Naive thymus-derived CD4-positive, alpha-beta T cell (primary cell): ENCODE measurements at regions not wholly inside any gene's neighbourhood (a gene's known extent, or its start where the extent isn't known, plus 50 kb on each side); places are given as distances from the start of the nearest gene placed in this dataset.

Source experiments
- ATAC-seq: fragments of 150-1000 bp; cut with Tn5 transposase; 2 replicates; pipeline ENCODE4 v1.10.0; 2021; ENCODE audit warnings: mild to moderate bottlenecking, moderate library complexity
- CTCF ChIA-PET: fragments of 350-600 bp; sonication (Branson Sonifier 250); formaldehyde crosslinking; loops from one replicate; lab custom pipeline; 2021; ENCODE audit warnings: antibody characterized with exemption; lab: Charles Lee
- POLR2A ChIA-PET: fragments of 350-600 bp; sonication (Branson Sonifier 250); formaldehyde crosslinking; loops from one replicate; lab custom pipeline; 2021; ENCODE audit warnings: antibody characterized with exemption, inconsistent platforms; lab: Charles Lee
- DNase-seq, 9 donors: peaks; one replicate each; pipeline versions ENCODE4 v3.0.0 to v3.0.0-alpha.2; 2020 to 2022; ENCODE audit warnings: mixed read lengths in 1 of 9
- H3K27ac ChIP-seq: one replicate; pipeline ENCODE4 v1.7.0; 2013; ENCODE audit warnings: mild to moderate bottlenecking, low read depth, low read length, moderate library complexity
- H3K27me3 ChIP-seq, 2 donors: one replicate each; pipeline ENCODE4 v1.7.0; 2013; ENCODE audit warnings: low read length in 2 of 2, mild to moderate bottlenecking in 2 of 2, moderate library complexity in 2 of 2; ENCODE audit not compliant: control insufficient read depth in 2 of 2, insufficient read depth in 2 of 2
- H3K36me3 ChIP-seq, 3 experiments: 1 replicate in 2 of 3; 2 replicates in 1 of 3; pipeline ENCODE4 v1.7.0; 2013; ENCODE audit warnings: low read length in 3 of 3, mild to moderate bottlenecking in 3 of 3, moderate library complexity in 1 of 3; ENCODE audit not compliant: insufficient read depth in 3 of 3, control insufficient read depth in 2 of 3
- H3K4me1 ChIP-seq, 2 donors: one replicate each; pipeline ENCODE4 v1.7.0; 2013; ENCODE audit warnings: low read length in 2 of 2, mild to moderate bottlenecking in 2 of 2, moderate library complexity in 1 of 2; ENCODE audit not compliant: control insufficient read depth in 2 of 2, insufficient read depth in 2 of 2
- H3K4me3 ChIP-seq: 2 replicates; pipeline ENCODE4 v1.7.0; 2013; ENCODE audit warnings: mild to moderate bottlenecking, low read length
- H3K9me3 ChIP-seq, 3 experiments: 1 replicate in 2 of 3; 2 replicates in 1 of 3; pipeline ENCODE4 v1.7.0; 2013; ENCODE audit warnings: low read length in 3 of 3; ENCODE audit not compliant: control insufficient read depth in 2 of 3
- H3K27ac Mint-ChIP-seq, 9 donors: one replicate each; pipeline ENCODE4 v1.8.0; 2020 to 2022; ENCODE audit warnings: mixed read lengths in 9 of 9, mild to moderate bottlenecking in 8 of 9, moderate library complexity in 5 of 9, inconsistent platforms in 2 of 9
- H3K27me3 Mint-ChIP-seq, 5 donors: one replicate each; pipeline ENCODE4 v1.8.0; 2021 to 2022; ENCODE audit warnings: mixed read lengths in 5 of 5, mild to moderate bottlenecking in 1 of 5
- H3K36me3 Mint-ChIP-seq, 5 donors: one replicate each; pipeline ENCODE4 v1.8.0; 2020 to 2022; ENCODE audit warnings: mixed read lengths in 5 of 5, mild to moderate bottlenecking in 3 of 5, inconsistent platforms in 1 of 5
- H3K4me1 Mint-ChIP-seq, 7 donors: one replicate each; pipeline ENCODE4 v1.8.0; 2020 to 2022; ENCODE audit warnings: mixed read lengths in 7 of 7, mild to moderate bottlenecking in 3 of 7, inconsistent platforms in 1 of 7
- H3K4me3 Mint-ChIP-seq, 10 donors: one replicate each; pipeline ENCODE4 v1.8.0; 2020 to 2022; ENCODE audit warnings: mild to moderate bottlenecking in 10 of 10, mixed read lengths in 10 of 10, moderate library complexity in 6 of 10, inconsistent platforms in 2 of 10
- H3K9me3 Mint-ChIP-seq, 11 donors: one replicate each; pipeline ENCODE4 v1.8.0; 2020 to 2022; ENCODE audit warnings: mixed read lengths in 11 of 11, mild to moderate bottlenecking in 4 of 11, inconsistent platforms in 1 of 11, moderate library complexity in 1 of 11
- intact Hi-C, 2 donors: fragments of 100-400 bp; cut with micrococcal nuclease; formaldehyde crosslinking; loops; one replicate each; pipeline ENCODE4 v1.15.1; 2023

- no peaks in the 10 kb centered on the region for H3K27me3 ChIP-seq
- DNase-seq (no peak), ATAC-seq (no peak)
- H3K36me3 ChIP-seq = no peaks in the 10 kb centered on the region
- H3K9me3 Mint-ChIP-seq = peaks cover 0 to 20% (median 3%) of the 10 kb centered on the region in 11 donors
- no peaks in the 10 kb centered on the region for H3K4me1 Mint-ChIP-seq
- H3K4me3 Mint-ChIP-seq = no peak overlapping the region
- no peaks in the 10 kb centered on the region for H3K4me1 ChIP-seq
- ChIA-PET POLR2A (no interaction called here), CTCF (no interaction called here)
- H3K27me3 Mint-ChIP-seq = no peaks in the 10 kb centered on the region
- no peaks in the 10 kb centered on the region for H3K9me3 ChIP-seq
- H3K4me3 ChIP-seq = no peak overlapping the region
- intact Hi-C loops = no loop called here
- H3K27ac ChIP-seq = no peak overlapping the region
- no peaks in the 10 kb centered on the region for H3K36me3 Mint-ChIP-seq
- no peak overlapping the region for H3K27ac Mint-ChIP-seq
Measured at GRCh38 chr6:102895683-102896082, 1502.2 kb downstream of the GRIK2 start.

GRCh38 chr6:102885165-102885564 is 1491.7 kb downstream of the GRIK2 start:
- Mint-ChIP-seq H3K36me3 (no peaks in the 10 kb centered on the region), H3K4me1 (no peaks in the 10 kb centered on the region), H3K4me3 (no peak overlapping the region), H3K27ac (no peak overlapping the region), H3K27me3 (no peaks in the 10 kb centered on the region), H3K9me3 (peaks cover 0 to 4% (median 0%) of the 10 kb centered on the region in 11 donors)
- POLR2A ChIA-PET = no interaction called here
- Histone ChIP-seq H3K4me1 (no peaks in the 10 kb centered on the region), H3K4me3 (no peak overlapping the region), H3K27ac (no peak overlapping the region), H3K27me3 (no peaks in the 10 kb centered on the region), H3K36me3 (no peaks in the 10 kb centered on the region), H3K9me3 (no peaks in the 10 kb centered on the region)
- CTCF ChIA-PET = no interaction called here
- ATAC-seq = no peak
- no peak for DNase-seq
- intact Hi-C loops = no loop called here

GRCh38 chr6:102853249-102853955 is 1459.9 kb downstream of the GRIK2 start:
- ChIA-PET CTCF (no interaction called here), POLR2A (no interaction called here)
- no peak overlapping the region for H3K27ac ChIP-seq
- Mint-ChIP-seq H3K4me1 (peaks cover 0 to 3% (median 0%) of the 10 kb centered on the region in 7 donors), H3K27ac (no peak overlapping the region), H3K36me3 (no peaks in the 10 kb centered on the region), H3K4me3 (no peak overlapping the region), H3K9me3 (peaks cover 0 to 4% (median 0%) of the 10 kb centered on the region in 11 donors), H3K27me3 (no peaks in the 10 kb centered on the region)
- ATAC-seq (no peak), DNase-seq (no peak)
- intact Hi-C loops = no loop called here
- H3K4me1 ChIP-seq = no peaks in the 10 kb centered on the region
- no peaks in the 10 kb centered on the region for H3K9me3 ChIP-seq
- no peak overlapping the region for H3K4me3 ChIP-seq
- H3K36me3 ChIP-seq = no peaks in the 10 kb centered on the region
- no peaks in the 10 kb centered on the region for H3K27me3 ChIP-seq

GRCh38 chr6:102848796-102849195 is 1455.3 kb downstream of the GRIK2 start:
- Mint-ChIP-seq H3K36me3 (no peaks in the 10 kb centered on the region), H3K4me3 (no peak overlapping the region), H3K27me3 (no peaks in the 10 kb centered on the region), H3K9me3 (peaks cover 0 to 4% (median 0%) of the 10 kb centered on the region in 11 donors), H3K27ac (no peak overlapping the region), H3K4me1 (peaks cover 0 to 3% (median 0%) of the 10 kb centered on the region in 7 donors)
- ChIA-PET POLR2A (no interaction called here), CTCF (no interaction called here)
- intact Hi-C loops = no loop called here
- H3K27ac ChIP-seq = no peak overlapping the region
- H3K4me1 ChIP-seq = no peaks in the 10 kb centered on the region
- H3K9me3 ChIP-seq = no peaks in the 10 kb centered on the region
- H3K27me3 ChIP-seq = no peaks in the 10 kb centered on the region
- ATAC-seq (no peak), DNase-seq (no peak)
- no peaks in the 10 kb centered on the region for H3K36me3 ChIP-seq
- H3K4me3 ChIP-seq = no peak overlapping the region

GRCh38 chr6:102848210-102848609 is 1454.7 kb downstream of the GRIK2 start:
- Histone ChIP-seq H3K4me1 (no peaks in the 10 kb centered on the region), H3K27ac (no peak overlapping the region), H3K27me3 (no peaks in the 10 kb centered on the region), H3K4me3 (no peak overlapping the region), H3K9me3 (no peaks in the 10 kb centered on the region), H3K36me3 (no peaks in the 10 kb centered on the region)
- CTCF ChIA-PET = no interaction called here
- Mint-ChIP-seq H3K4me3 (no peak overlapping the region), H3K9me3 (peaks cover 0 to 4% (median 0%) of the 10 kb centered on the region in 11 donors), H3K27me3 (no peaks in the 10 kb centered on the region), H3K27ac (no peak overlapping the region), H3K36me3 (no peaks in the 10 kb centered on the region), H3K4me1 (peaks cover 0 to 3% (median 0%) of the 10 kb centered on the region in 7 donors)
- no peak for DNase-seq
- POLR2A ChIA-PET = no interaction called here
- intact Hi-C loops = no loop called here
- ATAC-seq = no peak

DNA sequence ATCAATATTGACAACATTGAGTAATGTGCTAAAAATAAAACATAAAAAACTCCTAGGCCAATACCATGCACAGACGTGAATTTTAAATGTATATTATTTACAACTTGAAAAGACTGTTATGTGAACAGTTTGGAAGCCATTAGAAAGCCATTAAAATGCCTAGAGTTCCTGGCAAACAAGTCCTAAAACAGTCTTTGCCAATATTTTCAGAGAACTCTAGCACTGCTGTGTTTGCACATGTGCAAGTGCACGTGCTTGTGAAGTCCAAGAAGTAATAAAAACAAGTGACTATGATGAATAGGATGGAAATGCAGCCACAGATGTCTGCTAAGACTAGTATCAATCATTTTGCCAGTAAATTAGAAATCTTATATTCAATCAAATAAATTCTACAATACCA is 1447.6 kb downstream of the GRIK2 start:
- POLR2A ChIA-PET = no interaction called here
- Histone ChIP-seq H3K4me3 (no peak overlapping the region), H3K27ac (no peak overlapping the region), H3K36me3 (no peaks in the 10 kb centered on the region), H3K4me1 (no peaks in the 10 kb centered on the region), H3K27me3 (no peaks in the 10 kb centered on the region), H3K9me3 (no peaks in the 10 kb centered on the region)
- no peak overlapping the region for H3K4me3 Mint-ChIP-seq
- ATAC-seq (no peak), DNase-seq (no peak)
- no peak overlapping the region for H3K27ac Mint-ChIP-seq
- H3K27me3 Mint-ChIP-seq = no peaks in the 10 kb centered on the region
- peaks cover 0 to 4% (median 0%) of the 10 kb centered on the region in 11 donors for H3K9me3 Mint-ChIP-seq
- intact Hi-C loops = no loop called here
- H3K4me1 Mint-ChIP-seq = no peaks in the 10 kb centered on the region
- CTCF ChIA-PET = no interaction called here
- H3K36me3 Mint-ChIP-seq = no peaks in the 10 kb centered on the region

DNA sequence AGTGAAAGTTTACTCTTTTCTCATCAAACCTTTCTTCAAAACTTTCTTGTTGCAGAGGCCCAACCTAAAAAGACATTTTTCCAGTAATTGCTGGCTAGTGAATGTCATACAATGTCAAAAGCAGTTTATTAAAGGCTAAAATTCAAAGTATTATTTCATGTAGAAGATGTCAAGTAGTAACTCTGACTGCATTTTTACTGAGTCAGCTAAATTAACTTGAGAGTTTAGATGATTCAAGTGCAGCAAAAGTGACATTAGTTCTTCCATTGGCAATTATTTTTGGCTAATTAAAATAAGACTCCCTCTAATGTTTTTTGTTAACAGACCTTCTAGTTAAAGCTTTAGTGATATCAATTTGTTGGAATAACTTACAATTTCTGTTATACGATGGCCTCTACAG is 1438.5 kb downstream of the GRIK2 start:
- Mint-ChIP-seq H3K4me3 (no peak overlapping the region), H3K9me3 (peaks cover 0 to 8% (median 2%) of the 10 kb centered on the region in 11 donors), H3K27me3 (no peaks in the 10 kb centered on the region), H3K36me3 (no peaks in the 10 kb centered on the region), H3K4me1 (no peaks in the 10 kb centered on the region), H3K27ac (no peak overlapping the region)
- H3K9me3 ChIP-seq = no peaks in the 10 kb centered on the region
- CTCF ChIA-PET = no interaction called here
- H3K36me3 ChIP-seq = no peaks in the 10 kb centered on the region
- POLR2A ChIA-PET = no interaction called here
- ATAC-seq (no peak), DNase-seq (no peak)
- no peaks in the 10 kb centered on the region for H3K4me1 ChIP-seq
- H3K27ac ChIP-seq = no peak overlapping the region
- H3K4me3 ChIP-seq = no peak overlapping the region
- no peaks in the 10 kb centered on the region for H3K27me3 ChIP-seq
- intact Hi-C loops = no loop called here
